B cell (primary cell): ENCODE measurements at regions not wholly inside any gene's neighbourhood (a gene's known extent, or its start where the extent isn't known, plus 50 kb on each side); places are given as distances from the start of the nearest gene placed in this dataset.

ENCODE experiments used
- ATAC-seq: fragments of 200-7000 bp; cut with Tn5 transposase; one replicate; pipeline ENCODE4 v1.10.0; 2021; ENCODE audit warnings: low read depth, mild to moderate bottlenecking, moderate number of reproducible peaks, moderate library complexity
- CTCF ChIA-PET: fragments of 350-600 bp; sonication (Branson Sonifier 250); formaldehyde crosslinking; loops from one replicate; lab custom pipeline; 2021; ENCODE audit warnings: antibody characterized with exemption, inconsistent platforms; lab: Charles Lee
- POLR2A ChIA-PET: fragments of 350-600 bp; sonication (Branson Sonifier 250); formaldehyde crosslinking; loops from one replicate; lab custom pipeline; 2021; ENCODE audit warnings: antibody characterized with exemption; lab: Charles Lee
- DNase-seq: peaks from one replicate; pipeline ENCODE4 v3.0.0; 2013
- H2AFZ ChIP-seq: 2 replicates; pipeline ENCODE4 v1.6.1; 2012; ENCODE audit warnings: mild to moderate bottlenecking, low read depth, low read length; ENCODE audit not compliant: insufficient read depth, poor library complexity, severe bottlenecking
- H3K27ac ChIP-seq, 2 donors: 1 replicate in 1 of 2; 2 replicates in 1 of 2; pipeline ENCODE4 v1.5.1; 2012 to 2013; ENCODE audit warnings: low read length in 2 of 2, mild to moderate bottlenecking in 2 of 2, moderate library complexity in 1 of 2
- H3K27me3 ChIP-seq, 4 experiments: fragments of 200-600 bp in 1 of 4; sonication (generic) in 1 of 4; replicated peaks in 1 of 4; 1 replicate in 2 of 4; 2 replicates in 2 of 4; pipeline versions ENCODE4 v1.6.1 to v1.7.0; 2013 to 2016; ENCODE audit warnings: low read length in 3 of 4, mild to moderate bottlenecking in 2 of 4, mixed read lengths in 1 of 4, moderate library complexity in 1 of 4; ENCODE audit not compliant: insufficient read depth in 4 of 4, control insufficient read depth in 3 of 4; ENCODE audit errors: control extremely low read depth in 1 of 4
- H3K36me3 ChIP-seq, 2 experiments: replicated peaks in 1 of 2; 1 replicate in 1 of 2; 2 replicates in 1 of 2; pipeline versions ENCODE4 v1.6.1 to v1.7.1; 2013; ENCODE audit warnings: low read length in 1 of 2; ENCODE audit not compliant: insufficient read depth in 2 of 2, control insufficient read depth in 1 of 2; ENCODE audit errors: control extremely low read depth in 1 of 2, extremely low read depth in 1 of 2
- H3K4me1 ChIP-seq, 2 donors: fragments of 200-600 bp in 1 of 2; sonication (generic) in 1 of 2; 1 replicate in 1 of 2; 2 replicates in 1 of 2; pipeline versions ENCODE4 v1.5.1 to v1.6.1; 2013 to 2017; ENCODE audit warnings: low read length in 2 of 2; ENCODE audit not compliant: control insufficient read depth in 2 of 2, insufficient read depth in 2 of 2
- H3K4me2 ChIP-seq: replicated peaks from 2 replicates; pipeline ENCODE3; 2012; ENCODE audit warnings: mild to moderate bottlenecking, low read depth, low read length; ENCODE audit not compliant: poor library complexity, severe bottlenecking
- H3K4me3 ChIP-seq, 5 experiments: fragments of 200-600 bp in 1 of 5; sonication (generic) in 1 of 5; 1 replicate in 3 of 5; 2 replicates in 2 of 5; pipeline versions ENCODE4 v1.5.1 to v1.7.0; 2011 to 2016; ENCODE audit warnings: low read length in 4 of 5, mild to moderate bottlenecking in 4 of 5, low read depth in 2 of 5, control low read depth in 1 of 5, moderate library complexity in 1 of 5; ENCODE audit not compliant: insufficient read depth in 1 of 5; ENCODE audit errors: control extremely low read depth in 1 of 5, extremely low read depth in 1 of 5
- H3K79me2 ChIP-seq: fragments of 200-600 bp; sonication (generic); one replicate; pipeline ENCODE4 v1.6.0; 2016; ENCODE audit warnings: low read length; ENCODE audit not compliant: control insufficient read depth, insufficient read depth
- H3K9ac ChIP-seq: fragments of 200-600 bp; sonication (generic); 2 replicates; pipeline ENCODE4 v1.6.1; 2017; ENCODE audit warnings: mild to moderate bottlenecking, low read length, moderate library complexity
- H3K9me3 ChIP-seq, 3 donors: one replicate each; pipeline versions ENCODE4 v1.6.1 to v1.7.1; 2013; ENCODE audit warnings: low read length in 2 of 3; ENCODE audit not compliant: control insufficient read depth in 2 of 3, insufficient read depth in 1 of 3; ENCODE audit errors: control extremely low read depth in 1 of 3
- H4K20me1 ChIP-seq: 2 replicates; pipeline ENCODE4 v1.6.0; 2012; ENCODE audit warnings: mild to moderate bottlenecking, low read length; ENCODE audit not compliant: insufficient read depth, control insufficient read depth, poor library complexity, severe bottlenecking
- H3K27ac Mint-ChIP-seq: one replicate; pipeline ENCODE4 v1.8.0; 2021; ENCODE audit warnings: mixed read lengths
- H3K27me3 Mint-ChIP-seq: one replicate; pipeline ENCODE4 v1.8.0; 2021; ENCODE audit warnings: mixed read lengths
- H3K4me1 Mint-ChIP-seq: one replicate; pipeline ENCODE4 v1.8.0; 2021; ENCODE audit warnings: mixed read lengths
- H3K4me3 Mint-ChIP-seq: one replicate; pipeline ENCODE4 v1.8.0; 2021; ENCODE audit warnings: mixed read lengths
- H3K9me3 Mint-ChIP-seq: one replicate; pipeline ENCODE4 v1.8.0; 2022; ENCODE audit warnings: mixed read lengths; ENCODE audit not compliant: insufficient read depth
- CTCF ChIP-seq: fragments of 200-600 bp; IDR thresholded peaks from one replicate; pipeline ENCODE4 v1.8.0; 2022; ENCODE audit warnings: antibody characterized with exemption, mild to moderate bottlenecking
- EZH2 ChIP-seq: IDR thresholded peaks from 2 replicates; pipeline ENCODE4 v1.6.1; 2012; ENCODE audit warnings: borderline replicate concordance, low read depth, mild to moderate bottlenecking, moderate library complexity, low read length; ENCODE audit not compliant: insufficient read depth, poor library complexity, severe bottlenecking
- WGBS: methylation state at CpG from one replicate; pipeline ENCODE4 v1.1.5; 2013; ENCODE audit warnings: missing lambda C conversion rate; ENCODE audit not compliant: insufficient coverage; 5-methylcytosine and 5-hydroxymethylcytosine counted together
- intact Hi-C: fragments of 100-400 bp; cut with micrococcal nuclease; formaldehyde crosslinking; loops from one replicate; pipeline ENCODE4 v1.10.0; 2022

- POLR2A ChIA-PET = no interaction called here
Measured at GRCh38 chr11:70881948-70882715, 370.2 kb downstream of the SHANK2 start.

More at GRCh38 chr11:70881948-70882715, 370.2 kb downstream of the SHANK2 start:
- CTCF ChIA-PET = no interaction called here
- Histone ChIP-seq H3K36me3 (no peaks in the 10 kb centered on the region), H3K4me1 (no peaks in the 10 kb centered on the region), H4K20me1 (no peaks in the 10 kb centered on the region), H3K79me2 (no peaks in the 10 kb centered on the region), H3K4me2 (no peak overlapping the region), H3K27me3 (no peaks in the 10 kb centered on the region), H3K9me3 (peaks cover 0 to 6% (median 0%) of the 10 kb centered on the region in 3 donors), H2AFZ (no peak overlapping the region), H3K9ac (no peak overlapping the region), H3K4me3 (no peak overlapping the region), H3K27ac (no peak overlapping the region)
- H3K27ac Mint-ChIP-seq = no peak overlapping the region
- DNase-seq (no peak), ATAC-seq (no peak)
- no peak overlapping the region for H3K4me3 Mint-ChIP-seq
- peaks cover 7% of the 10 kb centered on the region for H3K27me3 Mint-ChIP-seq
- H3K4me1 Mint-ChIP-seq = no peaks in the 10 kb centered on the region
- WGBS = 79% methylated on average over 8 of the region's 8 CpGs
- intact Hi-C loops = no loop called here
- H3K9me3 Mint-ChIP-seq = no peaks in the 10 kb centered on the region
- no peak for TF ChIP-seq CTCF
- TF ChIP-seq EZH2 = no peak
